ENCODE measurements at regions not wholly inside any gene's neighbourhood (a gene's known extent, or its start where the extent isn't known, plus 50 kb on each side); places are given as distances from the start of the nearest gene placed in this dataset.

DNA sequence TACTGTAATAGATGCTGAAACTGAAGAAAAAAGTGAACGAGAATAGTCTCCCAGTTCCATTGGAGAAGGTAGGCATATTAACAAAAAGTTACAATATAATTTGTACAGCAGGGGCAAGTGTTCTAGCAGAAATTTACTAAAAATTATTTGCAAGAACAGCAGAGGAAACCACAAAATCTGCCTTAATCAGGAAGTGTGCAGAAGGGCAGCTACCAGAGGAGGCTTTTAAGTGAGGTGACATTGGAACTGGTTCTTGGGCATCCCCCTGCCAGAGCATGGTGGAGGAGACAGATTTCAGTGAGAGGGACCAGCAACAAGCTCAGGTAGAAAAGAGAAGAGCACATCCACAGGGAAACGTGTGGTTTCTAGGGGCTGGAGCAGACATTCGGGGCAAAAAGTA is 279.3 kb upstream of the CAMK1G start:
- CTCF ChIA-PET = no interaction called here
- no peak overlapping the region for H3K4me3 ChIP-seq (ENCODE audit: low read depth, low read length)
- DNase-seq (ENCODE audit: low read depth, low spot score) = no peak
- TF ChIP-seq, protein P1, sequence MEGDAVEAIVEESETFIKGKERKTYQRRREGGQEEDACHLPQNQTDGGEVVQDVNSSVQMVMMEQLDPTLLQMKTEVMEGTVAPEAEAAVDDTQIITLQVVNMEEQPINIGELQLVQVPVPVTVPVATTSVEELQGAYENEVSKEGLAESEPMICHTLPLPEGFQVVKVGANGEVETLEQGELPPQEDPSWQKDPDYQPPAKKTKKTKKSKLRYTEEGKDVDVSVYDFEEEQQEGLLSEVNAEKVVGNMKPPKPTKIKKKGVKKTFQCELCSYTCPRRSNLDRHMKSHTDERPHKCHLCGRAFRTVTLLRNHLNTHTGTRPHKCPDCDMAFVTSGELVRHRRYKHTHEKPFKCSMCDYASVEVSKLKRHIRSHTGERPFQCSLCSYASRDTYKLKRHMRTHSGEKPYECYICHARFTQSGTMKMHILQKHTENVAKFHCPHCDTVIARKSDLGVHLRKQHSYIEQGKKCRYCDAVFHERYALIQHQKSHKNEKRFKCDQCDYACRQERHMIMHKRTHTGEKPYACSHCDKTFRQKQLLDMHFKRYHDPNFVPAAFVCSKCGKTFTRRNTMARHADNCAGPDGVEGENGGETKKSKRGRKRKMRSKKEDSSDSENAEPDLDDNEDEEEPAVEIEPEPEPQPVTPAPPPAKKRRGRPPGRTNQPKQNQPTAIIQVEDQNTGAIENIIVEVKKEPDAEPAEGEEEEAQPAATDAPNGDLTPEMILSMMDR (IDR thresholded peaks at IDR 0.05; ENCODE audit: insufficient read depth, low read length, missing control alignments) = no peak
- POLR2A ChIA-PET = no interaction called here

DNA sequence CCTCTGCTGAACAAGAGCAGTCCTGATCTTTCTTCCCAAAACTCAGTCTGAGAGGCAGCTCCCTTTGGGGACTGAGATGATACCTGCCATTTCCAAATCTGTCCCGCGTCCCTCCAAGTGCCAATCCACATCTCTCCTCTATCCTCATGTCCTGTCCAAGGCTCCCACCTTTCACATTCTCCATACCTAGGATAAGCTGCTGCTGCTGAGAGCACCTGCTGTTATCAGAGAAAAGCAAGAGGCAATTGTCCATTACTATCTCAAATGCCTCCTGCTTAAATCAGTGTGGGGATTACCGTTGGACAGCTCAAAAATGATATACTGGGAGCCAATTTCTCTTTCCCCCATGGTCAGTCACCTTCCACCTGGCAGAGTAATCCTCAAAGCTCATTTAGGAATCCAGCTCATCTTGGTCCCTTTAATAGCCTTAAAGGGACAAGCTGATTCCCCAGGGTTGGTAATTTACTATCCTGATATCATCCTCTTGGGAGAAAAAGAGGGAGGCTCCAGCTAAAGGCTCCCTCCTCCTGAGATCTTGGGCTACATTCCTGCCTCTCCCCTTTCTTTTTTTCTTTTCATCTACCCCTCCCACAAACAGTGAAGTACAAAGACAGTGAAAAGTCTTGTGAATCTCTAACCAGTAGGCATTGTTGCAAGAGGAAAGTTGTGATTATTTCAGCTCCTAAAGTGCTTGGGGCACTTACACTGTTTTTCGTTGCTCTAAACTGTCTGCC is 278.1 kb upstream of the CAMK1G start:
- CTCF ChIA-PET = interaction anchor here (0.9 to 1.3 kb wide), 3 partner anchors 47 to 261 kb away, joined by 3 read pairs; no protein-coding TSS in a partner anchor
- no peak overlapping the region for H3K4me3 ChIP-seq (ENCODE audit: low read depth, low read length)
- TF ChIP-seq, protein P1 (IDR thresholded peaks at IDR 0.05; ENCODE audit: insufficient read depth, low read length, missing control alignments) = no peak

DNA sequence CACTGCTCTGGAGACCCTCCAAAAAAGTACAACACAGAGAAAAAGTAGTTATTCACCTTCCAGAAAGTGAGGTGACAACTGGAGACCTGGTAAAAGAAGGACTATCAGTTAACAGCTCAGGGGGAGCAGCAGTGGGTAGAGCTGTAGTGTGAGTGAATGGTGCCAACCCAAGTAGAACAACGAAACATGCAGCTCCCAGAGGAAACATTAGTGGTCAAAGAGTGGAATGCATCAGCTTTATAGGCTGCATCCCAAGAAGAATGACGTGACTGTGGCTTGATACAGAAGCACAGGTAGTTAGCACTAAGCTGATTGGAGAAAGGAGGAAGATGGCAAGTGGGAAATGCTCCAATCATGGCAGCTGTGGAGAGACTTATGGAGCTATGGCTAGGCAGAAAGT is 275.7 kb upstream of the CAMK1G start:
- ChIA-PET CTCF (interaction anchor here (1.1 kb wide), 1 partner anchor 127 kb away, joined by 3 read pairs; no protein-coding TSS in a partner anchor), POLR2A (no interaction called here)
- no peak overlapping the region for H3K4me3 ChIP-seq (ENCODE audit: low read depth, low read length)
- TF ChIP-seq, protein P1 (IDR thresholded peaks at IDR 0.05; ENCODE audit: insufficient read depth, low read length, missing control alignments) = no peak
- no peak for DNase-seq (ENCODE audit: low read depth, low spot score)

More for the DNA sequence above, 278.1 kb upstream of the CAMK1G start:
- no peak for DNase-seq (ENCODE audit: low read depth, low spot score)
- POLR2A ChIA-PET = no interaction called here

DNA sequence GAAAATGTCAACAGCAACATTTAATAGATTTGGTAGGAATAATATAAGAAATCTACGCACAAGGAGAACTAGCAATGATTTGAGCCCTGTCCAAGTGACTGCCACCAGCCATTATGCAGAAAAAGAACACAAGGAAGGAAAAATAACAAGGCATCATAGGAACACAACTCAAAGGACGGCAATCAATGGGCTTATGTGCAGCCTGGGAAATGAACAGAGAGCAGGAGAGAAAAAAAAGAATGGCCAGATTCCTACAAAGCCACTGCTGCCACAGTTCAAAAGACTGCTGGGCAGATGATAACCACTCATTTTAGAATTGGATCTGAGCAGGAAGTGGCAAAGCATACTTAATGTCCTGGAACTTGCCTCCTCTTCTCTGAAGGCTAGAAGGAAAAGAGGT is 274.3 kb upstream of the CAMK1G start:
- DNase-seq (ENCODE audit: low read depth, low spot score) = no peak
- CTCF ChIA-PET = no interaction called here
- H3K4me3 ChIP-seq (ENCODE audit: low read depth, low read length) = no peak overlapping the region
- TF ChIP-seq, protein P1 (IDR thresholded peaks at IDR 0.05; ENCODE audit: insufficient read depth, low read length, missing control alignments) = no peak
- POLR2A ChIA-PET = no interaction called here

DNA sequence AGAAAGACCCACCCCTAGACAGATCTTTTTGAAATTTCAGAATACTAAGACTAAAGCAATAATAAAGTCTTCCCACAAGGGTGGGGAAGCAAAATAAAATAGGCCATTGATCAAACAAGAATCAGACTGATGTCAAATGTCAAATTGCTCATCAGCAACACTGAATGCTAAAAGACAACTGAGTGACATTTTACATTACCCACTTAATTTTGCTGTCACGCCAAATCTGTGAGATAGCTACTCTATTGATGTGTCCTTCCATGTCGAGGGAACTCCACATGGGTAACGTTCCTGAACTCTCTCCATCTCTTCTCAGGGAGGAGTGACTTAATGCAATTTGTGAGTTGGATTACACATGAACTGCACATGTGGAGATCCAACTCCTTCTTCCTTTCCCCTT is 271.7 kb upstream of the CAMK1G start:
- TF ChIP-seq, protein P1 (IDR thresholded peaks at IDR 0.05; ENCODE audit: insufficient read depth, low read length, missing control alignments) = no peak
- POLR2A ChIA-PET = no interaction called here
- no peak for DNase-seq (ENCODE audit: low read depth, low spot score)
- no peak overlapping the region for H3K4me3 ChIP-seq (ENCODE audit: low read depth, low read length)
- CTCF ChIA-PET = interaction anchor here (0.7 kb wide), 1 partner anchor 23 kb away, joined by 3 read pairs; no protein-coding TSS in a partner anchor

DNA sequence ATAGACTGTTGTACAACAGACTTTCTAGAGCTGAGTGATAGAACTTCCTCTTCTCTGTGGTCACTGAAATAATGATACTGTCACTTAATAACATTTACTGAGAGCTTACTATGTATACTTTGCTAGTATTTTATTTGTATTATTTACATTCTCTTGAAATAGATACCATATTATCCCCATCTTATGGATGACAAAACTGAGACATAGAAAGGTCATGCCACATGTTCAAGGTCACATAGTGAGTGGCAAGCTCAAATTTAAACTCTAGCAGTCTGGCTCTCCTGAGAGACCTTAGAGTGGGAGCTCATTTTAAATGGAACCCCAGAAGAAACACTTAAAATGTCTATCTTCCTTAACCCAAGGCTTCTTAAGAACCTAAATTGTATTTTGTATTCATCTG is 266.6 kb upstream of the CAMK1G start:
- TF ChIP-seq, protein P1 (IDR thresholded peaks at IDR 0.05; ENCODE audit: insufficient read depth, low read length, missing control alignments) = no peak
- DNase-seq (ENCODE audit: low read depth, low spot score) = no peak
- ChIA-PET POLR2A (no interaction called here), CTCF (interaction anchor here (1.3 kb wide), 1 partner anchor 249 kb away, joined by 3 read pairs; no protein-coding TSS in a partner anchor)
- H3K4me3 ChIP-seq (ENCODE audit: low read depth, low read length) = no peak overlapping the region

All from AG04449 (cell line).